Prostate gland (tissue), 2 donors: ENCODE measurements at regions not wholly inside any gene's neighbourhood (a gene's known extent, or its start where the extent isn't known, plus 50 kb on each side); places are given as distances from the start of the nearest gene placed in this dataset.

Experiments
- DNase-seq: peaks from one replicate; pipeline ENCODE4 v3.0.0-alpha.2; 2019; ENCODE audit warnings: low spot score
- H3K27ac ChIP-seq, 2 donors: fragments of 200-600 bp; sonication (generic); 2 replicates each; pipeline ENCODE4 v1.5.1; 2017 to 2019
- H3K27me3 ChIP-seq: fragments of 200-600 bp; sonication (generic); replicated peaks from 2 replicates; pipeline ENCODE4 v1.5.1; 2019; ENCODE audit not compliant: insufficient read depth
- H3K36me3 ChIP-seq, 2 donors: fragments of 200-600 bp; sonication (generic); 1 replicate in 1 of 2; 2 replicates in 1 of 2; pipeline versions ENCODE4 v1.5.1 to v1.8.1; 2017 to 2019
- H3K4me1 ChIP-seq: fragments of 200-600 bp; sonication (generic); replicated peaks from 2 replicates; pipeline ENCODE4 v1.5.1; 2019
- H3K4me3 ChIP-seq, 2 donors: fragments of 200-600 bp; sonication (generic); 2 replicates each; pipeline ENCODE4 v1.5.1; 2017 to 2019
- H3K9me3 ChIP-seq: fragments of 200-600 bp; sonication (generic); 2 replicates; pipeline ENCODE4 v1.5.1; 2017
- POLR2A ChIP-seq: fragments of 450-650 bp; IDR thresholded peaks from one replicate; pipeline ENCODE4 v1.6.1; 2016; ENCODE audit warnings: antibody characterized with exemption, mild to moderate bottlenecking
- POLR2AphosphoS5 ChIP-seq: sonication (generic); formaldehyde crosslinking; IDR thresholded peaks from one replicate; pipeline ENCODE4 v1.6.1; 2017; ENCODE audit warnings: antibody characterized with exemption
- WGBS: methylation state at CpG from one replicate; pipeline ENCODE4 v1.1.5; 2018; 5-methylcytosine and 5-hydroxymethylcytosine counted together
- intact Hi-C: fragments of 100-400 bp; cut with DNase I; formaldehyde crosslinking; loops from one replicate; pipeline ENCODE4 v1.14.2; 2022
- TF ChIP-seq, protein P1 (sequence below), 4 experiments: fragments of 200-600 bp in 2 of 4; fragments of 450-650 bp in 2 of 4; sonication (generic) in 2 of 4; IDR thresholded peaks; 1 replicate in 3 of 4; 2 replicates in 1 of 4; pipeline ENCODE4 v1.5.1; 2016 to 2019; ENCODE audit warnings: antibody characterized with exemption in 4 of 4, mild to moderate bottlenecking in 2 of 4, moderate library complexity in 2 of 4

DNA sequence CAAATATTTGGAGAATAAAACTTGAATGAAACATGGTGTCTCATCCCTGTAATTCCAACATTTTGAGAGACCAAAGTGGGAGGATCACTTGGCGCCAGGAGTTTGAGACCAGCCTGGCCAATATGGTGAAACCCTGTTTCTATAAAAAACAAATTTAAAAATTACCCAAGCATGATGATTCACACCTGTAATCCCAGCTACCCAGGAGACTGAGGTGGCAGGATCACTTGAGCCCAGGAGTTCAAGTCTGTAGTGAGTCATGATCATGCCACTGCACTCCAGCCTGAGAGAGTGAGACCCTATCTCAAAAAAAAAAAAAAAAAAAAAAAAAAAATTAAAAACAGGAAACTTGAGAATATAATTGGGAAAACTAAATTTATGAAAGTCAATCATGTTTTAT, 481.1 kb downstream of the SEMA3D start:
- no peaks in the 10 kb centered on the region for H3K4me1 ChIP-seq
- H3K4me3 ChIP-seq, result no peak overlapping the region
- TF ChIP-seq POLR2A, result no peak
- TF ChIP-seq, protein P1, sequence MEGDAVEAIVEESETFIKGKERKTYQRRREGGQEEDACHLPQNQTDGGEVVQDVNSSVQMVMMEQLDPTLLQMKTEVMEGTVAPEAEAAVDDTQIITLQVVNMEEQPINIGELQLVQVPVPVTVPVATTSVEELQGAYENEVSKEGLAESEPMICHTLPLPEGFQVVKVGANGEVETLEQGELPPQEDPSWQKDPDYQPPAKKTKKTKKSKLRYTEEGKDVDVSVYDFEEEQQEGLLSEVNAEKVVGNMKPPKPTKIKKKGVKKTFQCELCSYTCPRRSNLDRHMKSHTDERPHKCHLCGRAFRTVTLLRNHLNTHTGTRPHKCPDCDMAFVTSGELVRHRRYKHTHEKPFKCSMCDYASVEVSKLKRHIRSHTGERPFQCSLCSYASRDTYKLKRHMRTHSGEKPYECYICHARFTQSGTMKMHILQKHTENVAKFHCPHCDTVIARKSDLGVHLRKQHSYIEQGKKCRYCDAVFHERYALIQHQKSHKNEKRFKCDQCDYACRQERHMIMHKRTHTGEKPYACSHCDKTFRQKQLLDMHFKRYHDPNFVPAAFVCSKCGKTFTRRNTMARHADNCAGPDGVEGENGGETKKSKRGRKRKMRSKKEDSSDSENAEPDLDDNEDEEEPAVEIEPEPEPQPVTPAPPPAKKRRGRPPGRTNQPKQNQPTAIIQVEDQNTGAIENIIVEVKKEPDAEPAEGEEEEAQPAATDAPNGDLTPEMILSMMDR (IDR thresholded peaks at IDR 0.05), result no peak
- no peak for TF ChIP-seq POLR2AphosphoS5
- intact Hi-C loops, result no loop called here
- DNase-seq, result no peak
- H3K36me3 ChIP-seq, result no peaks in the 10 kb centered on the region
- 95% methylated on average over 1 of the region's 1 CpG for WGBS
- H3K27ac ChIP-seq, result no peak overlapping the region
- H3K9me3 ChIP-seq, result no peaks in the 10 kb centered on the region
- H3K27me3 ChIP-seq, result no peaks in the 10 kb centered on the region

DNA sequence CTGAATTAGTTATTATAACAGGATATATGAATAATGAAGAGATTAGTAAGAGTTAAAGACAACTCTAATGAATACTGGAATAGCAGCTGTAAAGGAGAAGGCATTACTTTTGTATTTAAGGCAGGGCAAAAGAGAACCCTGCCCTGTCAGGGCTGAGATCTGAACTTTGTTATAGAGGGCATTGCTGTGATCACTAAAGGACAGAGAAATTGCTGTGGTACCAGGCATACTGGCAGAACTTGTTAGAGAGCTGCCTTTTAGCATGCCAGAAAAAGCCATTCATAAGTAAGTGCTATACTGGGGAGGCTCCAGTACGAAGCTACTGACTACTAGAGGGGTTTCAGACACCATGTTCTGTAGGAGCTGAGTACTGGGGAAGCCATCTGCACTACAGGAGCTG, 481.8 kb downstream of the SEMA3D start:
- H3K4me1 ChIP-seq, result no peaks in the 10 kb centered on the region
- no peak overlapping the region for H3K27ac ChIP-seq
- no peaks in the 10 kb centered on the region for H3K9me3 ChIP-seq
- DNase-seq, result no peak
- no peak overlapping the region for H3K4me3 ChIP-seq
- TF ChIP-seq POLR2A (no peak), POLR2AphosphoS5 (no peak)
- TF ChIP-seq, protein P1 (IDR thresholded peaks at IDR 0.05), result no peak
- 82% methylated on average over 1 of the region's 1 CpG for WGBS
- intact Hi-C loops, result no loop called here
- no peaks in the 10 kb centered on the region for H3K36me3 ChIP-seq
- H3K27me3 ChIP-seq, result no peaks in the 10 kb centered on the region

DNA sequence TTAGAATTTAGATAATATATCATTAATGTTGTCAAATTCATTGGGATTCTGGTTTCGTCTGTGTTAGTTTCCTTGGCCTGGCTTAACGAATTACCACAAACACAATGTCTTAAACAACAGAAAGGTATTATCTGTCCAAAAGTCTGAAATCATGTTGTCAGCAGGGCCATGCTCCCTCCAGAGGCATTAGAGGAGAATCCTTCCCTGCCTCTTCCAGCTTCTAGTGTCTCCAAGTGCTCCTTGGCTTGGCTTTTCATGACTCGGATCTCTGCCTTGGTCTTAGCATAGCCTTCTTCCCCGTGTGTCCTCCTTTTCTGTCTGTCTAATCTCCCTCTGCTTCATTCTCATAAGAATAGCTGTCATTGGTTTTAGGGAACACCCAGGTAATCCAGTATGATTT, 482.5 kb downstream of the SEMA3D start:
- H3K27me3 ChIP-seq, result no peaks in the 10 kb centered on the region
- 84% methylated on average over 4 of the region's 4 CpGs for WGBS
- H3K9me3 ChIP-seq, result no peaks in the 10 kb centered on the region
- DNase-seq, result no peak
- no peak overlapping the region for H3K27ac ChIP-seq
- H3K4me3 ChIP-seq, result no peak overlapping the region
- H3K4me1 ChIP-seq, result no peaks in the 10 kb centered on the region
- TF ChIP-seq POLR2A (no peak), POLR2AphosphoS5 (no peak)
- TF ChIP-seq, protein P1 (IDR thresholded peaks at IDR 0.05), result no peak
- H3K36me3 ChIP-seq, result no peaks in the 10 kb centered on the region
- intact Hi-C loops, result no loop called here

DNA sequence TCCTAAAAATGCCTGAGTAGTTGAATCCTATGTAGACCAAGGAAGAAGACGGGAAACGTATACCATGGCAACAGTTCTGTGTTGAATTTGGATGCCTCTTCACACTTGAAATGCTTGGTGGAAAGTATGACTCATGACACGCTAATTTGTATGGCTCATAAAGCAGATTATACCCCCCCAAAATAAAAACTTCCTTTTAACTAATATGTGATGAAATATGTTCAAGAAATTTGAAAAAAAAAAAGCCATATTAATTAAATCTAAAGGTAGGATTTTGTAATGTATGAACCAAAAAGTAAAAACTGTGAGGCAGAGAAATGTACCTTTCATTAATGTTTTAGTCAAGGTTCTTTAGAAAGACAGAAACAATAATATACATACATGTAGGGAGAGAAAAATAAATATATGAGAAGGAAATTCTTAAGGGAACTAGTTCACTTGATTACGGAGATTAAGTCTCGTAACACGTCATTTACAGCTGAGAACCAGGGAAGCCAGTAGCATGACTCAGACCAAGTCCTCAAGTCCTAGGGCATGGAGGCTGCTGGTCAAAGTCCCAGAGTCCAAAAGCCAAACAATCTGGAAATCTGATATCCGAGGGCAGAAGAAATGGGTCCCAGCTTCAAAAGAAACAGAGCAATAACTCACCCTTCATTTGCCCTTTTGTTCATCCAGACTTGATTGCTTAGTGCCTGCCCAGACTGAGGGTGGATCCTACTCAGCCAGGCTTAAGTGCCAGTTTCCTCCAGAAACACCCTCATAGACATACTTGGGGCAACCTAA, 485.1 kb downstream of the SEMA3D start:
- Histone ChIP-seq H3K27me3 (no peaks in the 10 kb centered on the region), H3K4me1 (no peaks in the 10 kb centered on the region), H3K9me3 (no peaks in the 10 kb centered on the region), H3K27ac (no peak overlapping the region), H3K36me3 (no peaks in the 10 kb centered on the region), H3K4me3 (no peak overlapping the region)
- intact Hi-C loops, result no loop called here
- no peak for DNase-seq
- TF ChIP-seq POLR2AphosphoS5 (no peak), POLR2A (no peak)
- TF ChIP-seq, protein P1 (IDR thresholded peaks at IDR 0.05), result no peak
- 72% methylated on average over 7 of the region's 7 CpGs for WGBS
